H9 (cell line): ENCODE measurements at regions not wholly inside any gene's neighbourhood (a gene's known extent, or its start where the extent isn't known, plus 50 kb on each side); places are given as distances from the start of the nearest gene placed in this dataset.
A peak's percentile ranks its signal among the peaks of the same experiment; 100 is the strongest.

Source experiments
- DNase-seq: peaks from one replicate; pipeline ENCODE4 v3.0.0-alpha.2; 2017
- H2AFZ ChIP-seq: one replicate; pipeline ENCODE4 v1.6.1; 2013; ENCODE audit warnings: mild to moderate bottlenecking, low read length, control low read depth, moderate library complexity
- H2AK5ac ChIP-seq: 2 replicates; pipeline ENCODE4 v1.6.1; 2013; ENCODE audit warnings: low read length, control low read depth, mixed read lengths; ENCODE audit not compliant: insufficient read length
- H2BK120ac ChIP-seq: one replicate; pipeline ENCODE4 v1.6.1; 2013; ENCODE audit warnings: low read depth, mild to moderate bottlenecking, low read length, control low read depth, inconsistent platforms; ENCODE audit not compliant: poor library complexity, severe bottlenecking
- H2BK12ac ChIP-seq: 2 replicates; pipeline ENCODE4 v1.6.1; 2013; ENCODE audit warnings: low read length, control low read depth, mixed read lengths, low read depth; ENCODE audit not compliant: insufficient read length
- H2BK15ac ChIP-seq: 2 replicates; pipeline ENCODE4 v1.6.1; 2013; ENCODE audit warnings: low read depth, low read length, control low read depth
- H2BK20ac ChIP-seq: one replicate; pipeline ENCODE4 v1.6.1; 2013; ENCODE audit warnings: low read depth, mild to moderate bottlenecking, low read length, control low read depth, inconsistent platforms; ENCODE audit not compliant: poor library complexity, severe bottlenecking
- H2BK5ac ChIP-seq: 2 replicates; pipeline ENCODE4 v1.6.1; 2013; ENCODE audit warnings: low read length, control low read depth, mixed read lengths; ENCODE audit not compliant: insufficient read length
- H3K14ac ChIP-seq: 2 replicates; pipeline ENCODE4 v1.6.1; 2013; ENCODE audit warnings: low read length, control low read depth; ENCODE audit not compliant: insufficient read depth
- H3K18ac ChIP-seq: 2 replicates; pipeline ENCODE4 v1.6.1; 2013; ENCODE audit warnings: low read depth, mild to moderate bottlenecking, mixed read lengths, low read length, control low read depth; ENCODE audit not compliant: insufficient read length
- H3K23ac ChIP-seq: 2 replicates; pipeline ENCODE4 v1.6.1; 2013; ENCODE audit warnings: low read length, control low read depth, mixed read lengths, low read depth; ENCODE audit not compliant: insufficient read length
- H3K23me2 ChIP-seq: 2 replicates; pipeline ENCODE4 v1.6.1; 2013; ENCODE audit warnings: low read depth, mild to moderate bottlenecking, mixed read lengths, low read length, control low read depth; ENCODE audit not compliant: insufficient read length, poor library complexity, severe bottlenecking
- H3K27ac ChIP-seq: 2 replicates; pipeline ENCODE4 v1.5.1; 2013; ENCODE audit warnings: low read length, control low read depth, mixed read lengths, low read depth; ENCODE audit not compliant: insufficient read length
- H3K27me3 ChIP-seq: 2 replicates; pipeline ENCODE4 v1.6.1; 2013; ENCODE audit warnings: low read length, control low read depth, inconsistent platforms; ENCODE audit not compliant: insufficient read depth
- H3K4ac ChIP-seq: 2 replicates; pipeline ENCODE4 v1.6.1; 2013; ENCODE audit warnings: low read depth, mild to moderate bottlenecking, control low read depth, inconsistent platforms, low read length, moderate library complexity
- H3K4me1 ChIP-seq: 2 replicates; pipeline ENCODE4 v1.6.1; 2013; ENCODE audit warnings: low read length, control low read depth, inconsistent platforms; ENCODE audit not compliant: insufficient read depth
- H3K4me2 ChIP-seq: 2 replicates; pipeline ENCODE4 v1.6.1; 2013; ENCODE audit warnings: low read length, control low read depth, mixed read lengths; ENCODE audit not compliant: insufficient read length, insufficient read depth
- H3K56ac ChIP-seq: 2 replicates; pipeline ENCODE4 v1.6.1; 2013; ENCODE audit warnings: low read depth, mild to moderate bottlenecking, mixed read lengths, low read length, control low read depth; ENCODE audit not compliant: insufficient read length
- H3K79me1 ChIP-seq: 2 replicates; pipeline ENCODE4 v1.6.1; 2013; ENCODE audit warnings: low read depth, mild to moderate bottlenecking, moderate library complexity, low read length, control low read depth, inconsistent platforms; ENCODE audit not compliant: insufficient read depth, poor library complexity, severe bottlenecking
- H3K79me2 ChIP-seq: 2 replicates; pipeline ENCODE4 v1.6.1; 2013; ENCODE audit warnings: low read length, control low read depth, inconsistent platforms; ENCODE audit not compliant: insufficient read depth
- H3K9ac ChIP-seq: 2 replicates; pipeline ENCODE4 v1.6.1; 2013; ENCODE audit warnings: low read length, control low read depth, mixed read lengths; ENCODE audit not compliant: insufficient read length; ENCODE audit errors: extremely low read depth
- H3K9me3 ChIP-seq: one replicate; pipeline ENCODE4 v1.6.1; 2013; ENCODE audit warnings: low read depth, low read length, inconsistent platforms; ENCODE audit not compliant: control insufficient read depth
- H3T11ph ChIP-seq: one replicate; pipeline ENCODE4 v1.6.1; 2013; ENCODE audit warnings: mild to moderate bottlenecking, low read length, control low read depth, inconsistent platforms
- H4K20me1 ChIP-seq: one replicate; pipeline ENCODE4 v1.6.1; 2013; ENCODE audit not compliant: control insufficient read depth, insufficient read length, insufficient read depth
- H4K5ac ChIP-seq: 2 replicates; pipeline ENCODE4 v1.6.1; 2013; ENCODE audit warnings: low read depth, mild to moderate bottlenecking, mixed read lengths, low read length, control low read depth; ENCODE audit not compliant: insufficient read length
- H4K8ac ChIP-seq: replicated peaks from 2 replicates; pipeline ENCODE4 v1.6.1; 2013; ENCODE audit warnings: low read length, control low read depth, mixed read lengths, low read depth; ENCODE audit not compliant: insufficient read length
- H4K91ac ChIP-seq: 2 replicates; pipeline ENCODE4 v1.6.1; 2013; ENCODE audit warnings: low read depth, mild to moderate bottlenecking, moderate library complexity, mixed read lengths, low read length, control low read depth; ENCODE audit not compliant: insufficient read length
- H3K27ac Mint-ChIP-seq, 3 experiments: 2 replicates in 2 of 3; 3 replicates in 1 of 3; pipeline ENCODE4 v1.8.0; 2020 to 2021; ENCODE audit warnings: mixed read lengths in 3 of 3, mild to moderate bottlenecking in 1 of 3, moderate library complexity in 1 of 3
- H3K27me3 Mint-ChIP-seq: 2 replicates; pipeline ENCODE4 v1.8.0; 2021; ENCODE audit warnings: low read depth, mild to moderate bottlenecking, moderate library complexity, mixed read lengths
- H3K36me3 Mint-ChIP-seq, 3 experiments: 2 replicates in 2 of 3; 3 replicates in 1 of 3; pipeline ENCODE4 v1.8.0; 2020 to 2021; ENCODE audit warnings: low read depth in 3 of 3, mixed read lengths in 3 of 3; ENCODE audit not compliant: insufficient read depth in 1 of 3
- H3K4me1 Mint-ChIP-seq, 2 experiments: 2 replicates each; pipeline ENCODE4 v1.8.0; 2020; ENCODE audit warnings: mixed read lengths in 2 of 2
- H3K4me3 Mint-ChIP-seq, 2 experiments: 2 replicates in 1 of 2; 3 replicates in 1 of 2; pipeline ENCODE4 v1.8.0; 2020 to 2021; ENCODE audit warnings: mild to moderate bottlenecking in 2 of 2, mixed read lengths in 2 of 2, moderate library complexity in 1 of 2
- H3K9me3 Mint-ChIP-seq, 2 experiments: 2 replicates in 1 of 2; 3 replicates in 1 of 2; pipeline ENCODE4 v1.8.0; 2020; ENCODE audit warnings: mild to moderate bottlenecking in 2 of 2, mixed read lengths in 2 of 2, moderate library complexity in 1 of 2
- CTCF ChIP-seq: fragments of 200-600 bp; sonication (generic); conservative IDR thresholded peaks from 3 replicates; pipeline ENCODE4 v1.8.0; 2021; ENCODE audit warnings: antibody characterized with exemption, mild to moderate bottlenecking
- WGBS: extraction: QIAGEN DNeasy Blood & Tissue Kit; methylation state at CpG from one replicate; pipeline ENCODE4 v1.1.7; 2013; ENCODE audit warnings: missing lambda C conversion rate, low lambda C conversion rate, mixed read lengths; ENCODE audit not compliant: insufficient read length; ENCODE audit errors: extremely low coverage; 5-methylcytosine and 5-hydroxymethylcytosine counted together

- no peak overlapping the region for H3K4me3 Mint-ChIP-seq
- Histone ChIP-seq H3K27me3 (no peaks in the 10 kb centered on the region), H4K5ac (no peak overlapping the region), H3K79me1 (no peaks in the 10 kb centered on the region), H3K4ac (no peak overlapping the region), H2BK15ac (no peak overlapping the region), H4K8ac (no peak overlapping the region), H3K18ac (no peak overlapping the region), H3K27ac (no peak overlapping the region), H2BK5ac (no peak overlapping the region), H3K14ac (no peak overlapping the region), H2BK120ac (no peak overlapping the region), H3T11ph (no peak overlapping the region), H3K23me2 (peaks cover under 1% of the 10 kb centered on the region), H4K91ac (no peak overlapping the region), H3K9me3 (no peaks in the 10 kb centered on the region), H2BK12ac (no peak overlapping the region), H2BK20ac (no peak overlapping the region), H3K9ac (no peak overlapping the region), H3K4me2 (no peak overlapping the region), H3K23ac (no peak overlapping the region), H2AFZ (no peak overlapping the region), H4K20me1 (no peaks in the 10 kb centered on the region), H3K79me2 (no peaks in the 10 kb centered on the region), H3K4me1 (peaks cover 8% of the 10 kb centered on the region), H2AK5ac (no peak overlapping the region), H3K56ac (no peak overlapping the region)
- no CpG with 5 or more reads among the region's 7 CpGs for WGBS
- H3K27me3 Mint-ChIP-seq, result no peaks in the 10 kb centered on the region
- no peak for DNase-seq
- no peak for TF ChIP-seq CTCF
- peaks cover 3% of the 10 kb centered on the region in 2 experiments; a peak in 3 of 5 replicates for H3K9me3 Mint-ChIP-seq
- peak overlapping the region in 1 of 3 experiments; percentile 68; a peak in 2 of 7 replicates for H3K27ac Mint-ChIP-seq
- H3K4me1 Mint-ChIP-seq, result peaks cover 37 to 63% of the 10 kb centered on the region in 2 experiments
- H3K36me3 Mint-ChIP-seq, result peaks cover 42 to 89% (median 72%) of the 10 kb centered on the region in 3 experiments
Measured at GRCh38 chr1:223018534-223018933, 124.5 kb downstream of the TLR5 start.
